ELR (cell line): ENCODE measurements at regions not wholly inside any gene's neighbourhood (a gene's known extent, or its start where the extent isn't known, plus 50 kb on each side); places are given as distances from the start of the nearest gene placed in this dataset.
"Not testable (repeated sequence)": the region's sequence is repeated elsewhere in the genome, so short reads cannot be mapped to it uniquely, and the experiment has no call there.

Experiments used
- DNase-seq: peaks from one replicate; pipeline ENCODE4 v3.0.0-alpha.2; 2015; ENCODE audit warnings: low read depth

DNA sequence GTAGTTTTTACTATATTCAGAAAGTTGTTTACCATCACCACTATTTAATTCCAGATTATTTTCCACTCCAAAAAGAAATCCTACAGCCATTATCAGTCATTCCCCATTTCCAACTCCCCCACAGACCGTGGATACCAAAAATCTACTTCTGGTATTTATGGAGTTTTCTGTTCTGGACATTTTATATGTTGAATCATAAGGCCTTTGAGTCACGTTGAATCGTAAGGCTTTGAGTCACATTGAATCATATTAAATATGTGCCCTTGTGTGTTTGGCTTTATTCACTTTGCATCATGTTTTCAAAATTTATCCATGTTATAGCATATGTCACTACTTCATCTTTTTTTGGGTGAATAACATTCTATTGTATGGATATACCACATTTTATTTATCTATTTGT is 454.1 kb upstream of the NUDT12 start:
- DNase-seq, result peak; percentile 83

DNA sequence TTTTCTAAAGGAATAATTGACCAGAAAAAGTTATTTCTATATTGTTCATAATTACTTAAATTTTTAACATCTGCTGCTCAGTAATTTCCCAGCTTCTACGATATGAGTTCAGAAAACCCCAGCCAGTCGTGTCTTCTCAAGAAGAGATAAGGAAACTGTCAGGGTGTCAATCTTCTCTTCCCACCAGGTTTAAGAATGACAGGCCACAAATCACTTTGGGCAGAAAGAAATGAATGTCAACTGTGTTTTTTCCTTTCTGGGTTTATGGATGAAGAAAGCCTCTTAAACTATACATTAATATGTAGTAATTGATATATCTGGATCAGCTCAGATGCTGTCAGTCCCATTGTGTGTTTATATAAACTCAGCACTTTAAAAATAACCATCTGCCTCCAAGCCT is 453.2 kb upstream of the NUDT12 start:
- no peak for DNase-seq

GRCh38 chr5:104002783-104003182 is 440.2 kb upstream of the NUDT12 start:
- peak; percentile 23 for DNase-seq

DNA sequence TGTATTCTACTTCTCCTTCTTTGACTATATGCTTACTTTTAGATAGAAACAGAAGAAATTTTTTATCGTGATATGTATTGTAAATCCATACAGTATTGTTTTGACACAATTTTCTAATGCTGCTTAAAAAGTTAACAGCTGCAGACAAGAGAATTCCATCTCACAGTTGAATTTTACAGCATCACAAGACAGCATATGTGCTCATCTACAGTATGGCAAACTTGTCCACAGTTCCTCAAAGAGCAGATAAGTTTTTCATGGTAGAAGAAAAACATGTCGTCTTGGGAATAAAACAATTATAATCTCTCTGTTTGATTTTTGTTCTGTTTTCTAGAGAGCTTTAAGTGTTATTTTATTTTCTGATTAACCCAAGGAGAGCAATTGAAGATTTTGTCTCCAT is 438.5 kb upstream of the NUDT12 start:
- no peak for DNase-seq

- no peak for DNase-seq
Observed at GRCh38 chr5:103993031-103993430, 430.4 kb upstream of the NUDT12 start.

DNA sequence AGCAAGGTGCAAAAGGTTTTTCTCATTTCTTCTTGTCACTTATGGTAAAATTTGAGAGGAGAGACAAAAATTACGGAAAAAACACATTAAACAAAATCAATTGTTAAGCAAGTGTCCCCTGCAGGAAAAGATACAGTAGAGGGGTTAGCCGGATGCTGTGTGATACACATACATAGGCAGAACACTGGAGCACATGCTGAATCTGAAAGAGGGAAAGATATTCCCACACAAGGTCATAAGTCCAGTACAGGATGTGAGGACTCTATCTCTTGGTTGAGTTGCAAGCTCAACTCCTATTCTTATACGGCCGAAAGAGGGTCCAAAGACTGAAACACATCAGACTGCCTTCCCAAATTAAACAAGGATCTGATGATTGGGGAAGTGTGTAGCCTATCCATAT is 427.5 kb upstream of the NUDT12 start:
- DNase-seq, result no peak

DNA sequence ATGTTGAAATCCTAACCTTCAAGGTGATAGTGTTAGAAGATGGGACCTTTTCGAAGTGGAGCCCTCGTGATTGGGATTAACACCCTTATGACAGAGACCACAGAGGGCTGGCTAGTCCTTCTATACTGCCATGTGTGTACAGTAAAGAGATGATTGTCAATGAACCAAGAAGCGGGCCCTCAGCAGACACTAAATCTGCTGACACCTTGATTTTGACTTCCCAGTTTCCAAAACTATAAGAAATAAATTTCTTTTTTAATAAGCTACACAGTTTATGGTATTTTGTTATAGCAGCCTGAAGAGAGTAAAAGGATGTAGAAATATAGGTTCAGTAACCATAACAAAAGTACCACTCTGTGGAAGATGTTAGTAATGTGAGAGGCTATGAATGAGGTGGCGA is 419.0 kb upstream of the NUDT12 start:
- DNase-seq, result no peak

DNA sequence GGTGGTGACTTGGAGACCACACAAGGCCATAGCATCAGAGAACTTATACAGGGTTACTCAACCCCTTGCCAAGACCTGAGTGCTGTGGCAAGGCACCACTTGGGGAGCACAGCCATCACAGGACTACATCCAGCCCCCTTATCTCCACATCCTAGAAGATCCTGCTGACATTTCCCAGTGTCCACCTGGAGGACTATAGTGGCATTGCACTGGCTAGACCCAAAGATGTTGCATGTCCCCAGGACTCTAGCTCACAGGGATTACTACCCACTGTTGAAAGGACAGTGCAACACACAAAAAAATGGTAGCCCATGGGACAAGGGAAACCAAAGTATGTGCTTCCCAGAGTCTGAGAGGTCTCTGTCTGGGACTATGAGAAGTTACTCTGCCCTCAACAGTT is 411.1 kb upstream of the NUDT12 start:
- DNase-seq, result peak; percentile 3

GRCh38 chr5:103966295-103966694 is 403.7 kb upstream of the NUDT12 start:
- not testable (repeated sequence) for DNase-seq

DNA sequence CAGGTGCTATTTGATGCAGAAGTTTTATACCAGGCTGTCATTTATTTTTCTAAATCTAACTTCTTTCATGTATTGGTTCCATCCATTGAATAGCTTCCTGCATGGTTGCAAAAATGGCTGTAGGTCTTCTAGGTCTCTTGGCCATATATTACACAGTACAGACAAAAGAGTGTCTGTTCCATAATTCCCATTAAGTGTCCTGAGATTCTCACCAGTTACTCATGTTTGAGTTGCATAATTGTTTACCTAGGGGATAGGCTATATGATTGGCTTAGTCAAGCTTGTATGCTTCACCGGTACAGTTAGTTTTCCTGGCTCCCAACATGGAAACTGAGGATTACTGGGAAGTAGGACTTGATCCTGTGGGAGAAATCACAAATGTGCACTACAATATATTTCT is 399.4 kb upstream of the NUDT12 start:
- DNase-seq, result no peak

DNA sequence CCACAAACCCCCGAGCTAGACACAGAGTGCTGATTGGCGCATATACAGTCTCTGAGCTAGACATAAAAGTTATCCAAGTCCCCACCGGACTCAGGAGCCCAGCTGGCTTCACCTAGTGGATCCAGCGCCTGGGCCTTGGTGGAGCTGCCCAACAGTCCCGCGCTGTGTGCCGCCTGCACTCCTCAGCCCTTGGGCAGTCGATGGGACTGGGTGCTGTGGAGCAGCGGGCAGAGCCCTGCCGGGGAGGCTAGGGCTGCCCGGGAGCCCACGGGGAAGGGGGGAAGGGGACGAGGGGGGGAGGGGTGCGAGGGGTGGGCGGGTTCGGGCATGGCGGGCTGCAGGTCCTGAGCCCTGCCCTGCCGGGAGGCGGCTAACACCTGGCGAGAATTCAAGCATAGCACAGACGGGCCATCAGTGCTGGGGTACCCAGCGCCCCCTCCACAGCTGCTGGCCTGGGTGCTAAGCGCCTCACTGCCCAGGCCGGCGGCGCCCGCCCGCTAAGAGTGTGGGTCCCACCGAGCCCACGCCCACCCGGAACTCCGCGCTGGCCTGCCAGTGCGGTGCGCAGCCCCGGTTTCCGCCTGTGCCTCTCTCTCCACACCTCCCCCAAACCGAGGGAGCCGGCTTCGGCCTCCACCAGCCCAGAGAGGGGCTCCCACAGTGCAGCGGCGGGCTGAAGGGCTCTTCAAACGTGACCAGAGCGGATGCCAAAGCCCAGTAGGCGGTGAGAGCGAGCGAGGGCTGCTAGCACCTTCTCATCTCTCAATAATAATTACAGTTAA is 391.2 kb upstream of the NUDT12 start:
- no peak for DNase-seq

DNA sequence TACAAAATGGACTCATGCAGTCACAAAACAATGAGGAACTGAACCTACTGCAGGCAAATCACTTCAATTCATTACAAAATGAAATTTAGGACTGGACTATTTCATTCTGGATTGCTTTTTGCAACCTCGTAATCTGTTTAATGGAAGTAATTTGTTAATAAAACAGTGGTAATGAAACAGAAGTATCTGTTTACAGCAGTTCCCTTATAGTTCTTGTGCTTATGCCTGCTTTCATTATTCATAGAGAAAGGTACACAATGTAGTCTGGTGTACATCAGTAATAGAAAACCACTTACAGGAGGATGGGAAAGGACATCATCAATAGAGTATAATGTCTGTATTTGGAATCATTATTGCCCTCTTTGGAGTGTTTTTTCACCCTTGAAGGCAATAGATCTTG is 389.2 kb upstream of the NUDT12 start:
- DNase-seq, result no peak

DNA sequence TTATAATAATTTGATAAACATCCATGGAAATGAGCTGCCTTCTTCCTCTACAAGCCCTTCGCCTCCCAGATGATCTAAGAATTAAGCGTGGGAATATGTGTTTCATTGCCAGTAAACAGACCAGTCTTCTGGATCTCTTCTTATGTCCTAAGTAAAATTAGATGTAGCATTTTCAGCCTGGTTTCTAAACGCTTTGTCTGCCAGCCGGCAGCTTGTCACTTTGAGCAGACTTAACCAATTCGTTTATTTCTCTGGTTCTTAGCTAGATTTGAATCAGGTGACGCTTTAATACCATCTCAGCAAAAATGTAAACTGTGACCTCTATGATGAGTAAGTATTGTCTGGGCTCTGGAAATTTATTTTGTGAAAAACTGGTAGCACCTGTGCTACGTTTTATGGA is 380.6 kb upstream of the NUDT12 start:
- DNase-seq, result no peak

- peak; percentile 36 for DNase-seq
Observed at GRCh38 chr5:103942587-103943186, 380.1 kb upstream of the NUDT12 start.

- DNase-seq, result no peak
Observed at GRCh38 chr5:103941596-103941995, 379.0 kb upstream of the NUDT12 start.

GRCh38 chr5:103938146-103938695 is 375.6 kb upstream of the NUDT12 start:
- no peak for DNase-seq

DNA sequence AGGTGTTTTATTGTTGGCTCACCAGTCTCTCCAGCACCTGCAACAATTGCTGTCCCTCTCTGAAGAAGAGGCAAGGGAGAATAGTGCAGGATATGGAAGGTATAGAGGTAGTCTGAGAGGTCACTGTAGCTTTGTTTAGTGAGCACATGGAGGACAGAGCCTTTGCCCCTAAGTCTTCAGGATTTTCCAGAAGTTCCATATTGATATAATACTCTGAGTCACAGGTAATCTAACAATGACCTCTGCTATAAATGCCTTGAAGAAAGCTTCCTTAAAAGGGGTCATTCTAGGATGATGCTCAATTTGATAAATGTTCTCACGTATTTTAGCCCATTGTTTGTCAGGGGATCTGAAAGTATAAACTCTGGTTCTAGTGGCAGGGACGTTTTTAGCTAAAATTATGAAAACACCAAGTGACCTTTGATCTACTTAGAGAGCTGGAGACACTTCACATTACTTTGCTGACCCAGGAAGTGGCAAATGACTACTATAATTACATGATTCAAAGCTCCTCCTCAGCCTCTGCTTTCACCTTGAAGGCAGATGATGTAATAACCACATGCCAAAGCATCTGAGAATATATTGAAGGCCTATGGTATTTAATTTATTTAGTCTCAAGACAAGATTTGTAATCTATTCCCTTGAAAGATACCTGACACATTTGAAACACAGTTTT is 366.9 kb upstream of the NUDT12 start:
- DNase-seq, result peak; percentile 76

DNA sequence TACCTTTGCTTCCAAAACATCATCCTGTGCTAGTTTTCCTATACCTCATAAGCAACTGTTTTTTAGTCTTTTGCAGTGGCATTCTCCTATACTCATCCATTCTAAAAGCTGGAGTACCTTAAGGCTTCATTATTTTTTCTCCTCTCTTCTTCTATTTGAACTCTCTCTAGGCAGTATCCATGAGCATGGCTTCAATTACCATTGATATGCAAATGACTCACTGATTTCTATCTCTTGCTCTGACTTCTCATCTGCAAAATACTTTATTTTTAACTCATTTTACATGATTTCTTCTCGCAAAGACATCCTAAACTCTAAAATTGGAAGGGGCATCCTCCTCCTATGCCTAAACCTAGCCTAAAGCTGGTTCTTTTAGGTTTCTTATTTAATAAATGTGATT is 365.1 kb upstream of the NUDT12 start:
- no peak for DNase-seq

GRCh38 chr5:103923616-103924168 is 361.1 kb upstream of the NUDT12 start:
- DNase-seq, result no peak

- no peak for DNase-seq
Observed at GRCh38 chr5:103919506-103919905, 356.9 kb upstream of the NUDT12 start.

DNA sequence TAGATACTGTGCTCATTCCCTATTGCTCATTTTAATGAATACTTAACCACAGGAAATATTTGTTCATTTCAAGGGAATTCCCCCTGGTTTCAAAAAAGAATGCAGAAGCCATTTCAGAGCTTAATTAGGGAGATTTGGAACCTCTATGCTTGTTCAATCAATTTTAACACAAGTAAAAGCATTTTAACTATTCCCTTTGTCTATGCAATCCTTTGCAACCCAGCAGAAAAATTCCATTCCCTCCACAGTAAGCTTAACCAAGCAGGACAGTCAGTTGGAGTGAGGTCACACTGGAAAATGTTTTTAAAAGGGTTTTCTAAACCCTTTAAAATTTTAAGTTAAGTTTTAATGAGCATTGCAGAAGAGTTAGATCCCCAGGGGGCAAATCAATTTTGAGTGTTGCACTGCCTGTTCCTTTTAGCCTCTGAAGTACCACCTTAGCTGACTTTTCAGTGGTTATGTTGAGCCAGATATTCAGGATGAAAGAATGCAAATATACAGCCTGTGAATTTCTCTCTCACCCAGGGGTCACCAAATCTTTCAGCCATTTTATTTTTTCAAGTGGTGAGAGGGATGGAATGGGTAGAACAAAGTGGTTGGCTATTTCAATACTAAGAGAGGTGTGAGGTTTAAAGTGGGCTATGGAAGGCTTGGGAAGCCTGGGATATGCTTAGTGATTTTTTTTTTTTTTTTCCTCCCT is 356.2 kb upstream of the NUDT12 start:
- DNase-seq, result peak; percentile 14

DNA sequence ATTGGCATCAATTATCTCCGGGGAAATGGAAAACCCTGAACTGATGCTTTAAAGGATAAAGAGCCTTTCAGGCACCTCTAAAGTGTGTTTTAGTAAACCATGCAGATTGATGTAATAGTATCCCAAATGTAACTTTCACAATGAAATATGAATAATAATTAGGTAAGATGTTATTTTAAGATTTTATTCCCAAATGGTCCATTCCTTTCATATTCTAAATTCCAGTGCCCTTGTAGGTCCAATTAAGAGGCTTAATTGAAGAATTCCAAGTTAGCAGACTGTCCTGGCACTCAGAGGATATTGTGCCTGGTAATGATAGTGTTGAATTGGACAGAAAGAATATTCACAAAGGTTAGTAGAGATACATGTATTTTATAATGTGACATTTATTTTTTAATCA is 352.5 kb upstream of the NUDT12 start:
- DNase-seq, result no peak
